A673 (cell line): ENCODE measurements at regions not wholly inside any gene's neighbourhood (a gene's known extent, or its start where the extent isn't known, plus 50 kb on each side); places are given as distances from the start of the nearest gene placed in this dataset.

Source experiments
- CTCF ChIP-seq: fragments of 300-800, 200-600 bp; sonication (generic); conservative IDR thresholded peaks from 2 replicates; pipeline ENCODE4 v1.5.1; 2017; ENCODE audit warnings: low read depth, mild to moderate bottlenecking, antibody characterized with exemption, low read length, moderate library complexity, mixed read lengths
- EZH2 ChIP-seq: fragments of 200-600 bp; sonication (generic); IDR thresholded peaks from 2 replicates; pipeline ENCODE4 v1.6.1; 2017; ENCODE audit warnings: borderline replicate concordance, low read depth, mild to moderate bottlenecking, mixed read lengths, antibody characterized with exemption, low read length; ENCODE audit not compliant: poor library complexity, severe bottlenecking

GRCh38 chr15:36335224-36335623 is 244.2 kb upstream of the CDIN1 start:
- TF ChIP-seq CTCF (no peak), EZH2 (no peak)
